ENCODE measurements at regions not wholly inside any gene's neighbourhood (a gene's known extent, or its start where the extent isn't known, plus 50 kb on each side); places are given as distances from the start of the nearest gene placed in this dataset.

DNA sequence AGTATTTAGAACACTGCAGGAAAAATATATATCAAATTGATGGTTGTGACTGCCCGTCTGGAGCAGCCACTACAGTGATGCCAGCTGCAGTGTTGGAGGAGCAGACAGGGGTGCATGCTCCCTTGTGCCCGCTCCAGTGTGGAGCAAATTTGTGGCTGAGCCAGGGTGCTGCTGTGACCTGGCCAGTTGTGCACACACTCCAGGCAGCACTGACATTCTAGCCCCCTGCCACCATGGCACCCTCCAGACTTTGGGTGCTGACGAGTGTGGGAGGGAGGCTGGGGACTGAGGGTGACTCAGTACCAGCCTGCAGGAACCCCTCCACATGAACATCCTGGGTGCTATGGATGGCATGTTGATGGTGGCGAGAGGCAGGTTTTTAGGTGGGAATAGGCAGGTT lies 160.0 kb upstream of the PCDH15 start:
- TF ChIP-seq CTCF (optimal IDR thresholded peaks at IDR 0.05 in 1 of 3, IDR thresholded peaks at IDR 0.05 in 1 of 3, conservative IDR thresholded peaks at IDR 0.05 in 1 of 3; ENCODE audit: extremely low read depth in 1 of 3, insufficient read depth in 2 of 3, low read length in 3 of 3) = no peak
- no peak for TF ChIP-seq EZH2 (IDR thresholded peaks at IDR 0.05; ENCODE audit: low read length)
- FAIRE-seq (no peak), DNase-seq (ENCODE audit: low read depth, low spot score) (no peak)
- Histone ChIP-seq H3K9me1 (ENCODE audit: control insufficient read depth, extremely low read depth, insufficient read depth, low read length) (no peaks in the 10 kb centered on the region), H3K4me1 (ENCODE audit: control insufficient read depth, extremely low read depth, insufficient read depth, low read length) (no peaks in the 10 kb centered on the region), H3K9ac (ENCODE audit: control insufficient read depth, extremely low read depth, insufficient read depth, low read length) (no peak overlapping the region), H3K4me3 (ENCODE audit: control insufficient read depth in 2 of 3, extremely low read depth in 1 of 3, insufficient read depth in 2 of 3, low read depth in 1 of 3, low read length in 3 of 3) (no peak overlapping the region), H3K36me3 (ENCODE audit: control insufficient read depth in 2 of 2, extremely low read depth in 1 of 2, insufficient read depth in 2 of 2, low read length in 2 of 2) (no peaks in the 10 kb centered on the region), H3K27ac (ENCODE audit: control insufficient read depth, insufficient read depth, low read length) (no peak overlapping the region), H3K4me2 (ENCODE audit: control insufficient read depth, extremely low read depth, insufficient read depth, low read depth, low read length) (no peak overlapping the region), H4K20me1 (ENCODE audit: control insufficient read depth, extremely low read depth, insufficient read depth, low read length) (no peaks in the 10 kb centered on the region), H3K27me3 (ENCODE audit: control insufficient read depth, extremely low read depth, insufficient read depth, low read length) (no peaks in the 10 kb centered on the region), H3K9me3 (ENCODE audit: control insufficient read depth, low read depth, low read length) (no peaks in the 10 kb centered on the region), H2AFZ (ENCODE audit: control insufficient read depth, low read length) (no peak overlapping the region), H3K79me2 (ENCODE audit: control insufficient read depth, insufficient read depth, low read length) (no peaks in the 10 kb centered on the region)
- dilution Hi-C loops (cut with MboI; ENCODE audit: extremely low pct_ligation_motif_present, low sequenced_read_pairs) = no loop called here

GRCh38 chr10:54958844-54959243 lies 157.8 kb upstream of the PCDH15 start:
- FAIRE-seq = no peak
- DNase-seq (ENCODE audit: low read depth, low spot score) = no peak

More at GRCh38 chr10:54958844-54959243, 157.8 kb upstream of the PCDH15 start:
- H3K9me1 ChIP-seq (ENCODE audit: control insufficient read depth, extremely low read depth, insufficient read depth, low read length) = no peaks in the 10 kb centered on the region
- no peaks in the 10 kb centered on the region for H4K20me1 ChIP-seq (ENCODE audit: control insufficient read depth, extremely low read depth, insufficient read depth, low read length)
- no peaks in the 10 kb centered on the region for H3K27me3 ChIP-seq (ENCODE audit: control insufficient read depth, extremely low read depth, insufficient read depth, low read length)
- H3K4me2 ChIP-seq (ENCODE audit: control insufficient read depth, extremely low read depth, insufficient read depth, low read depth, low read length) = no peak overlapping the region
- H2AFZ ChIP-seq (ENCODE audit: control insufficient read depth, low read length) = no peak overlapping the region
- no peak overlapping the region for H3K27ac ChIP-seq (ENCODE audit: control insufficient read depth, insufficient read depth, low read length)
- H3K9me3 ChIP-seq (ENCODE audit: control insufficient read depth, low read depth, low read length) = no peaks in the 10 kb centered on the region
- H3K9ac ChIP-seq (ENCODE audit: control insufficient read depth, extremely low read depth, insufficient read depth, low read length) = no peak overlapping the region
- TF ChIP-seq CTCF (optimal IDR thresholded peaks at IDR 0.05 in 1 of 3, IDR thresholded peaks at IDR 0.05 in 1 of 3, conservative IDR thresholded peaks at IDR 0.05 in 1 of 3; ENCODE audit: extremely low read depth in 1 of 3, insufficient read depth in 2 of 3, low read length in 3 of 3) = no peak
- no peak for TF ChIP-seq EZH2 (IDR thresholded peaks at IDR 0.05; ENCODE audit: low read length)
- no peaks in the 10 kb centered on the region for H3K4me1 ChIP-seq (ENCODE audit: control insufficient read depth, extremely low read depth, insufficient read depth, low read length)
- no peak overlapping the region for H3K4me3 ChIP-seq (ENCODE audit: control insufficient read depth in 2 of 3, extremely low read depth in 1 of 3, insufficient read depth in 2 of 3, low read depth in 1 of 3, low read length in 3 of 3)
- H3K36me3 ChIP-seq (ENCODE audit: control insufficient read depth in 2 of 2, extremely low read depth in 1 of 2, insufficient read depth in 2 of 2, low read length in 2 of 2) = no peaks in the 10 kb centered on the region
- dilution Hi-C loops (cut with MboI; ENCODE audit: extremely low pct_ligation_motif_present, low sequenced_read_pairs) = no loop called here
- H3K79me2 ChIP-seq (ENCODE audit: control insufficient read depth, insufficient read depth, low read length) = no peaks in the 10 kb centered on the region
